HG03103 (cell line): ENCODE measurements at regions not wholly inside any gene's neighbourhood (a gene's known extent, or its start where the extent isn't known, plus 50 kb on each side); places are given as distances from the start of the nearest gene placed in this dataset.
"Not testable (repeated sequence)": the region's sequence is repeated elsewhere in the genome, so short reads cannot be mapped to it uniquely, and the experiment has no call there.

Experiments
- ATAC-seq: cut with Tn5 transposase; IDR thresholded peaks from one replicate; pipeline ENCODE4 v1.9.1; 2021; ENCODE audit warnings: low read depth; ENCODE audit not compliant: unreplicated experiment

DNA sequence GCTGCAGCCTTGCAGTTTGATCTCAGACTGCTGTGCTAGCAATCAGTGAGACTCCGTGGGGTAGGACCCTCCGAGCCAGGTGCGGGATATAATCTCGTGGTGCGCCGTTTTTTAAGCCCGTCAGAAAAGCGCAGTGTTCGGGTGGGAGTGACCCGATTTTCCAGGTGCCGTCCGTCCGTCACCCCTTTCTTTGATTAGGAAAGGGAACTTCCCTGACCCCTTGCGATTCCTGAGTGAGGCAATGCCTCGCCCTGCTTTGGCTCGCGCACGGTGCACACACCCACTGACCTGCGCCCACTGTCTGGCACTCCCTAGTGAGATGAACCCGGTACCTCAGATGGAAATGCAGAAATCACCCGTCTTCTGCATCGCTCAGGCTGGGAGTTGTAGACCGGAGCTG, 203.2 kb downstream of the SNCAIP start:
- not testable (repeated sequence) for ATAC-seq

DNA sequence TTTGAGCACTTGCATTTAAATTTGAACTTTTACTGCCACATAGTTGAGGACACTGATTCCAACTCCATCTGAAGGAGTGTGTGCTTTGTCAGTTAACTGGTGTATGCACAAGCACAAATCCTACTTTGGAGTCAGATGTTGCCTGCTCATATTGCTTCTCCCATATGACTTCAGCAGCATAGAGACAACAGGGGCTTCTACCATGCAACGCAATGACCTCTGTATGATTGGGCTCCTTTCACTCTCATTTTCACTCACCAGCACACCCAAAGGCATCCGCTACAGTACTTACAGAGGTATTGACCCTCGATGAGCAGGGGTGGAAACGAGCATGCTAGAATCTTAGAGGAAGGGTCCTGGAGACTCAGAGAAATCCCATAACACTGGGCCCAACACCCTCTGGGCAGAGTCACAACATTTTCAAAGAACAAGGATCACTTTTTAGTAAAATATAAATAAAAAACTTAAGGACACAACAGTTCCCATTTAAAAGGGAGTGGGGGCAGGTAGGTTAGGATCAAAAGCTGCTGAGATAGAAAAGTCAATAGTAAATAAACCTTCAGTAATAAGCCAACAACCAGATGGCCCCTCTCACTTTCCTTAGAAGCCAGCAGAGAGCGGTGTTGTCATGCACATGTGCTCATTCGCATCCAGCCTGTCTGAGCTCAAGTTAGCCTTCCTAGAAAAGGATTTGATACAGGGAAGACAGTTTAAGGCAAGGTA, 203.8 kb downstream of the SNCAIP start:
- no peak for ATAC-seq

DNA sequence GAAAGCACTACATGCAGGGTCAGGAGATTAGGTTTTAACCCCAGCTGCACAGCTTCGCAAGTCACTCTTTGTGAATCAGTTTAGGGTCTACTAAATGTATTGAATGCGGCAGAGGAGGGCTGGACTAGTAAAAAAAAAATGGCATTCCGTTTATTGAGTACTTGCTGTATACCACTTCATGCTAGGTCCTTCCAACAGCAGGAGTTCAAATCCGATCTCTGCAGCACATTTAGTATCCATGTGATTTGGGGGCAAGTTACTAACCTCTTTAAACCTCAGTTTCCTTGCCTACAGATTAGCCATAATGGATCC, 204.4 kb downstream of the SNCAIP start:
- ATAC-seq: no peak

DNA sequence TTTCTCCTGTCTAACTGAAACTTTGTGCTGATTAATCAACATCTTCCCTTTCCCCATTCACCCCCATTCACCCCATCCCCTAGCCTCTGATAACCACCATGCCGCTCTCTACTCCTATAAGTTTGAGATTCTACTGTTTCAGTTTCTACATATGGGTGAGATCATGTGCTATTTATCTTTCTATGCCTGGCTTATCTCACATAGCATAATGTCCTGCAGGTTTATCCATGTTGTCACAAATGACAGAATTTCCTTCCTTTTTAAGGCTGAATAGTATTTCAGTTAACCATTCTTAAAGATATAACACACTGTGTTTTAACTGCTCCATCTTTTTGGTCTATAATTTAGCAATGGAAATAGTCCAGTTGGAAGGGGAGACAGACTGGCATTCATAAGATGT, 205.1 kb downstream of the SNCAIP start:
- ATAC-seq: no peak

DNA sequence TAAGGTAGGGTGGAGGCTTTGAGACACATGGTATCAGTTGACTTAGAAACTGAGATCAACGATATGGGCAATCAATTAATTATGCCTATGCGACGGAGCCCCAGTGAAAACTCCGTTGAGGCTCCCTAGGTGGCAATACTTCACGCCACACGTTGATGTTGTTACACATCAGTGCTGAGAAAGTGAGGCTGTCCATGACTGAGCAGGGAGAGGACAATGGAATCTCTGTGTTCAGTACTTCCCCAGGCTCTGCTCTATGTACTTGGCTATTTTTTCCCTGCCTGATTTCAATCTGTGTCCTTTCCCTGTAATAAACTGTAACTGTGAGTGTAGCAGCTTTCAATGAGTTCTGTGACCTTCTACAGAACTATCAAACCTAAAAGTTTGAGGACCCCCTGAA, 211.7 kb downstream of the SNCAIP start:
- ATAC-seq: no peak

DNA sequence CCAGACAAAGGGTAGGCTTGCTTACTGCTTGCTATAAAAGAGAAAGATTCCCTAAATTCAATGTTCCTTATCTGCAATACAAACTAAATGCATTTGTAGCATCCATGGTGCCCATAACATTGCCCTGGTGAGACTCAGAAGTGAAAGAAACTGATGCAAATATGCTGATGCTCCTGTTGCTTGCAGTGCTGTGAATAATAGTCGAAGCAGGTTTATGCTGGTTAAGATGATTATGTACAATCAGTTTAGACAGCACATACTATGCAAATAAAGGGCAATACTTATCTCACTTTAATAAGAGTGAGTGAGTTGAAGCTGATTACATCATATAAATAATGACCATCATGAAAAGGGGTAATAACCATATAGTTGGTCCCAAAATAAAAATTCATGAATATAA, 215.5 kb downstream of the SNCAIP start:
- no peak for ATAC-seq

DNA sequence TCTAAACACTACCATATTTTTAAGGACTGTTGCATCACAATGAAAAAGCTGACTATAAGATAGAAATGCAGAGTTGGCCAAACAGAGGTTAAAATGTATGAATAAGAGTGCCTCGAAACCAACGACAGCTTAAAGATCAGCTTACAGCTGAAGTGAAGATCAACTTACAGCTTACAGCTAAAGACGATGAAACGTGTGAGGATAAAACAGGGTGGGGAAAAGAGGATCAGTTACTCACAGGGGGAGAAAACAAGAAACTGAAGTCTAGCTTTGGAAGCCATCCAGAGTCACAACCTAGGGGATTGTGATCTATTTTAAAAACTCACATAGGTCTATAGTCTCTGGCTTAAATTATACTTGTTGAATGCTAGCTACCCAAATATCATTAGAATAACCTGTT, 220.0 kb downstream of the SNCAIP start:
- ATAC-seq: no peak

DNA sequence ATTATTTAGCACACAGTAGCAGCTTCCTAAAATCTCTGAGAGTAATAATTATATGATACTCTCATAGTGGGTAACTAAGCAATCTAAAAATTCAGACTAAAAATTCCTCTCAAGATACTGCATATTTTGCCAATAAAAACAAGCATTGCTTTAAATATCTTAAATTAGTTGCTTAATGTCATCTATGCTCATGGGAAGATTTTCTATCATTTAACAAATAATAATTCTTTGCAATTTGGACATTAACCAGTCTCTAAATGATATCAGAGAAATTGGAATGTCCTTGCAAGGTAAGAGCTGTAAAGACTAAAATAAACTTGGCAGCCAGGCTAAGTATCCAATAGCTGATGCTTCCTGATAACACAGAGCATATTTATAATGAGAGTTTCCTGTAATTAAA, 221.8 kb downstream of the SNCAIP start:
- ATAC-seq: no peak

DNA sequence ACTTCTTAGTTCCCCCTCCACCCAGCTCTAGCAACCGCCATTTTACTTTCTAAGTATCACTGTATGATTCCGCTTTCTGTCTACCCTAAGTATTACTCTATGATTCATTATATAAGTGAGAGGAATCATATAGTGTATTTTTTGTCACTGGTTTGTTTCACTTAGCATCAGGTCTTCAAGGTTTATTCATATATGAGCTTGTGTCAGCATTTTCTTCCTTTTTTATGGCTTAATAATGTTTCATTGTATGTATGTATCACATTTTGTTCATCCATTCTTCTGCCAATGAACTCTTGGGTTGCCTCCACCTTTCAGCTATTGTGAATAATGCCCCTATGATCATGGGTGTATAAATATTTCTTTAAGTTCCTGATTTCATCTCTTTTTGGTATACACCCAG, 222.8 kb downstream of the SNCAIP start:
- no peak for ATAC-seq

DNA sequence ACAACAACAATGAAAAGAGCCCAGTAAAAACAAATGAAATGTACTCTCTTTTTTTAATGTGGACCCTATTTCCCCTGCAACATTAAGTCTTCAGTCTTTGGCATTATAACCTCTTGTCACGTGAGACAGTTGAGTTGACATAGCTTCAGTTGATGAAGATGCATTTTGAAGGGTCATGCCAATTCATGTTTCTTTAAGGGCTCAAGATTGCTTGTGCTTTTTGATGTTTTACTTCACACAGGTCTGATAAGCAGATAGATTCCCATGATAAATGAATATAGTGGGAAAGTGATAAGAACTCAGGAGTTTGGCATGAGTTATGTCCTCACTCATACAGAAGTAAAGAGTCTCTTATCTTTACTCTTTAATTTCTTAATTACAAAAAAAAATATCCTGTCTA, 229.4 kb downstream of the SNCAIP start:
- ATAC-seq: no peak

DNA sequence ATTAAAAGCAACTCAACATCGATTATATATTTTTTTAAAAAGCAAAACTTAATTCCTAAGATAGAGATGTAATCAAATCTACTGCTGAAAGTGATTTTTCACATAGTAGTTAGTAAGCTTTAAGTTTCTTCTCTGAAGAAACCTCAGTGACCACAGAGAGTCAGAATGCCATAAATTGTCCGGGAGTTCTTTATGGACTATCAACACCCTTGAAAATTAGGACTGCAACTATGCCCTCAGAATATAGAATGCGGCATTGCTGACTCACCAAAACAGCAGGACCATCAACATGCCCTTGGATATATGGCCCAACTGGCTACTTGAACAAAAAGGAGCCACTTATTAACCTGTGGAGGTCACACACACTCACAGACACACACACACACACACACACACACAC, 228.9 kb upstream of the SNX2 start:
- no peak for ATAC-seq

DNA sequence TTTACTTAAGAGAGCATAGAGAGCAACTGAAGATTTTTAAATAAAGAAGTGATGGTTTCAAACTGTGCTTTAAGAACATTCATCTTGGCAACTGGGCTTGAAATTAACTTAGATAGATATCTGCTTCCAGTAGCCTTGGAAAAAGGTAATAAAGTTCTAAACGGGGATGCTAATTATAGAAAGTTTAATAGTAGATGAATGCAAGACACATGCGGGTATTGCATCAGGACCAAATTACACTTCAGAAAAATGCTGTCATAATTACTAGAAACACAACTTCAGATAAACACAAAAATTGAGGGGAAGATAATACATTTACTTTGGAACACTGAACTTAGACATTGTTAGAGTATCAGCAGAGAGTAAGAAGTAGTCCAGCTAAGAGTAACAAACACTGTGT, 227.7 kb upstream of the SNX2 start:
- no peak for ATAC-seq

DNA sequence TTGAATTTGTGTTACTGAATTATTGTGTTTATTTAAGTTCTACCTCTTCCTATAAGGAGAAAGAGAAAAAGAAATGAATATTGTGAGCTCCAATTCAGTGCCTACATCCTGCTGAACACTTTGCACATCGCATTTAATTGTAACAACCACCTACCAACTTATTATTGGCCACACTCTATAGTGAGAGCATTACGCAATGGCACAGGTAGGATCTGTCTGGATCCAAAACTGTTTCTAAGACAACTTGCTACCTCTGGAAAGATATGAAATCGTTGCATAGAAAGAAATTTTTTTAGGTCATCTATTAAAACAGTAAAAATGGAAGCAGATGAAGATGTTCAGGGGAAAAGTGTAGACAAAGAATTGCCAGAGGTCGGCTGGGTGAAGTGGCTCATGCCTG, 227.2 kb upstream of the SNX2 start:
- ATAC-seq: no peak

DNA sequence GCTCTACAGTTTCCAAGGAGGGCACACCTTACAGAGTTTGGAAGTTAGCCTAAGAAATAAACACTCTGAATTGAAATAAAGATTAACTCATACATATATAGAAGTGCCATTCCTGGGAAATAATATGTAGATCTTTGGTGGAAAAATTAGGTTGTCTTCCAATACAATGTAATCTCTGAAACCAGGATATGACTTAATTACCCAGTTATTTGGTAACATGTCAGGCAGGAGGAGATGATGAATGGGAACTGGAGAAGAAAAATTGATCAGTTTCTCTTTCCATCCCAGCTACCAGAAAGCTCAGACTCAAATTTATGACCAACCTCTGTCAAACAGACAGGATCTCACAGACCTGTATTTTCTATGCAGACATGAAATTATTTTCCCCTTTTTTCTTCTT, 215.2 kb upstream of the SNX2 start:
- ATAC-seq: no peak

DNA sequence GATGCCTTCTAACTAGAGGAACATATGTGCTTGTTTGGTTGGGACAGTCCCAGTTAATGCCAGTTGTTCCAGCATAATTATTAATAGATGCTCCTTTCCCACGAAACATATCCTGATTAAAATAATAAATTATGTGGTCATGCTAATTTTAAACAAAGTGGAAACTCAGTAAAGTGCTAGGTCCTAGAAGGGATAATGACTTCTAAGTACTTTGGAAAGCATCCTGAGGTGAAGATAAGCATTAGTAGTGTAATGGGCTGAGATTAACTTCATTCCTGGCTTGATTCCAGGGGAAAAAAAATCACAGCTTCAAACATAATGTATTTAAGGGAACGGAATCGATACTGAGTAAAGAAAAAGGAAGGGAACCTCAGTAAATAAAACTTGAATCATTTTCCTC, 213.7 kb upstream of the SNX2 start:
- no peak for ATAC-seq

DNA sequence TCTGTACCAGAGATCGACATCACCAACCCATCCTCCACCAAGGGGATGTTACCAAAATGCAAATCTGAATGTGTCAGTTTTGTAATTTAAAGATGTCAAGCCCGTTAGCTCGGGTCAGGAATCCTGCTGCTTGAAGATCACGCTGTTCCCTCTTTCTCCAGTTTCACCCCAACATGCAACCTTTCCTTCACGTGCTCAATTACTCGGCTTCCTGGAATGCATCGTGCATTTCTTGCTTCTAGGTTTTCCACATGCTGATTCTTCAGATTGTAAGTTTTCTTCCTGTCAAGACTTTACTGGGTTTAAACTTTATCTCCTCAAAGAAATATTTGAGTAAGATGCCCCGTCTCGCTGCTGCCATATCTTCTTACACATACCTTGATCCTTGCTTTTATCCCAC, 209.5 kb upstream of the SNX2 start:
- ATAC-seq: no peak

DNA sequence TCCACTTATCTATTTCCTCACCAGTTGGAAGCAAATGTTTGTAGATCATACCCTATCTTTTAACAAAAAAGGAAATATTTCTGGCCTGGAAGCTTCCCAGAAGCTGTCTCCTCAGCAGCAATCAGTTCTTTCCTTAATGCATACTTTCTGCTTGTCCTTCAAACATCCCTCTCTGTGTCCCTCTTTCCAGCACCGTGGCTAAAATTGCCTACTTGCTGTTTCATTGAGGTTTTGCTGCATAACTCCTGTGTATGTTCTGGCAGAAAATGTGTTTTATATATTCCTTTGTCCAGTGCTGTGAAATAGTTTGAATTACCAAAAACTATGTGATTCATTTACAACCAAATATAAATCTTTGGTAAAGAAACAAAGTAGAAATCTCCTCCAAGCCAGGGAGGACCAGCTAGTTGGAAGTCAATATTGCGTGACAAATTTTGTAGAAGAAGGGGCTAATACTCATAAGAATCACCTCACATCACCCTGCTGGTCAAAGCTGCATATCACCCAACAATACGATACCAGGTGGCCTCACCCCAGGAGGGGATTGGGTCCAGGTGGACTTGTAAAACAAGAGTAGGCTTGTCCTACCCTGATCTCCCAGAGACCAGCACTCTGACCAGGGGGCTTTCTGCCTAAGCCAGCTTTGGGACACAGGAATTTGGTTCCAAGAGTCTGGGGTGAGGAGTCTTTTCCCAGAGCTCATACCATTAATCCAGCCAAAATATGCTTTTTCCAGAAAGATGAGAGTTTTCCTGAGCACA, 198.4 kb upstream of the SNX2 start:
- no peak for ATAC-seq

DNA sequence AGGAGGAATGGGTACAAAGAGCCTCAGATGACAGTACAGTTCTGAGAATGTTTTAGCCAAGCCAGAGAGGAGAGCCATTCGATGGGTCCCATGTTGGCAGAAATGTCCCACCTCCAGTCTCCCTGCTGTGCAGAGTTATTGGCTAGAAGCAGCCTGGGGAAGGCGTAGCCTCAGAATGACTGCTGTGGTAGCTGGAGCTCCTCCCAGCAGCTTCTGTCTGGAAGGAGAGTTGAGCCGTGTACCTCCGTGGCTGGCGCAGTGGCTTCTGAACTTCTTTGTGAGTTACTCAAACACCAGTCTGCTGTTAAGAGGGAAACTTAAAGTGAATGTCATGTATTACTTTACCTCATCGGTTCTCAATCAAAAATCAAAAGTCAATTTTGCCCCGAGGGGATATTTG, 193.3 kb upstream of the SNX2 start:
- ATAC-seq: no peak

DNA sequence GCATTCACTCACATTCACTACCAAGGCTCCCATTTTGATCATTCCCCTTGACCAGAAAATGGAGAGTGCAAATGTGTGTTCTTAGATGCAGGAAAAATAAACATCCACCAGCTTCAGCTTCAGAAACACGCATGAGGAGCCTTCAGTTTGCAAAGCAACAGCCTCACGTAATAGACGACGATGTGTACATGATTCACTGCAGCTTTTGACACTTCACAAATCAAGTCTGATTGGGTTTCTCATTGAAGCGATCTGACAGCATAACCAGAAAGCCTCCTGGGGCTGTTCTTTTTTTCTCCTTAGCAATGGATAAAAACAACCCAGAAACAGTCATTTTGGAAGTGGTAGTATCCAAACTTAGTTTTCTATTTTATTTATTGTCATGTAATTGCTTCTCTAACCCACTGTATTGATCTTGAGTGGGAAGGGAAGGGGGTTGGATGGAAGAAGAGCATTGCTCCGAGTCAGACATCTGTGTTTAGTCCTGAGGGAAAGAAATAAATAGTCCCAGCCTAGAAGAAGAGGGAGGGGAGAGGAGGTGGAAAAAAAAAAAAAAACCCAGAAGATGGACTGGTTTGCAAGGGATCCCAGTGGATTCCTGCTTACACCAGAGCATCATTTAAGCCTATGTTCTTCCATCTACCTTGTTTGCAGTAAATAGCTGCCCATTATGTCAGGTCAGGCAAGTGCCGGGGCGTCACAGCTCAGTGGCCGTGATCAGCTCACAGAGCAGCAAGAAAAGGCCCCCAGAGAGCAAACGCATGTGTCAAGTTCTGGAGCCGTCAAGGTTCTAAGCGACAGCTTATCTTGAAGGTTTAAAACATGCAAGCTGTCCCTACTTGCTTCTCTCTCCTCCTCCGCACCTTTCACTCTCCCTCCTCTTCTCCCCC, 190.2 kb upstream of the SNX2 start:
- no peak for ATAC-seq

DNA sequence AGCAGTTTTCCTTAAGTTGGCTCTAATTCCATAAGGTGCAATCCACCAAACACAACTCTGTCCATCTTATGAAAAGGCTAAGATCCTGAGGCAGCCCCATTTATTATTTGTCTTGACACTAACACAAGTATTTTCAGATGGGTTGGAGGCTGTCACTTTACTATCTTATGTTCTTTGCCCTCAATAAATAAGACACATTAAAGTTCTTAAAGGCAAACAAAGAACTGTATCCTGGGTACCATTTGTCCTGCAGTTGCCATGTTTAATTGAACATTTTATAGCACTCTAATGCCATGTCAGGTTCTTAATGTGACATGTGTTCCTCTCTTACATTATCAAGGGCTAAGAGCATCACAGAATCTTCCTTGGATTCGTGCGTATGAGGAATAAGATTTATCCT, 189.5 kb upstream of the SNX2 start:
- ATAC-seq: no peak

DNA sequence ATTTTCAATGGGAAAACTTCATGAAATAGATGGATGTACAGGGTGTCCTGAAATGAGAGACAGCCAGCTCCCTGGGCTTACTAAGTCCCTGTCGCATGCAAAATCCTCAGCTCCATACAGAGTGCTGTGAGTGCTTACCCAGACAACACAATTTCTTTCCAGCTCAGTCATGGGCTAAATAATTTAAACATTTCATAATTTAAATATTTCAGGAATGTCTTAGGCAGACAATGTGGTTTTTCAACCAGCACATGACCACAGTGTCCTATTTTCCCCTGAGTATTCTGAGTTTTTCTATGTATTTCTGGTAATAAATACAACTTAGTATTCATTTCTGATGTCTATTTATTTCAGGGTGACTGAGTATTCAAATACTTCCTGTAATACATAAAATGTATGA, 188.5 kb upstream of the SNX2 start:
- no peak for ATAC-seq

DNA sequence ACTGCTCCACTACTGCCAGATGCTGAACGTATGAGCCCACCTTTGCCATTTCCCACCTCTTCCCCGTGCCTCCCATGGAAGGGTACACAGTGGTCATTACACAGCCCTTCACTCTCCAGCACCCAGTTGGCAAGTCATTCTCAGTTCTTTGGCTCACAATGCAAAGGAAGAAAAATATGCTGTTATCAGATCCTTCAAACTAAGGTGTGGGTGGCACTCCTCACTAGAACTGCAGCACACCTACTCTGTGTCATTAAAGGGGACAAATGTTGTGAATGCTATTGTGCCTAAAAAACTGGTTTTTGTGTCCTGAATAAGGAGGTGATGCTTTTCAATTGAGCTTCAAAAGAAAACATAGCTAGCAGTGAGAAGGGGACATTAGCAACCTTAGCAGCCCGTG, 183.1 kb upstream of the SNX2 start:
- ATAC-seq: no peak
